GM23248 (cell line): ENCODE measurements at regions not wholly inside any gene's neighbourhood (a gene's known extent, or its start where the extent isn't known, plus 50 kb on each side); places are given as distances from the start of the nearest gene placed in this dataset.

Experiments
- DNase-seq: peaks from one replicate; pipeline ENCODE4 v3.0.0-alpha.2; 2015
- H2AFZ ChIP-seq: fragments of 200-600 bp; sonication (generic); 2 replicates; pipeline ENCODE4 v1.6.1; 2016; ENCODE audit warnings: antibody characterized with exemption
- H3F3A ChIP-seq: fragments of 200-600 bp; sonication (generic); 2 replicates; pipeline ENCODE4 v1.6.1; 2016; ENCODE audit warnings: mild to moderate bottlenecking, antibody characterized with exemption, mixed run types; ENCODE audit not compliant: insufficient read depth
- H3K27ac ChIP-seq: fragments of 200-600 bp; sonication (generic); 2 replicates; pipeline ENCODE4 v1.5.1; 2016; ENCODE audit warnings: mild to moderate bottlenecking
- H3K27me3 ChIP-seq: fragments of 200-600 bp; sonication (generic); replicated peaks from 2 replicates; pipeline ENCODE4 v1.6.1; 2016; ENCODE audit warnings: mild to moderate bottlenecking; ENCODE audit not compliant: insufficient read depth
- H3K36me3 ChIP-seq: fragments of 200-600 bp; sonication (generic); 2 replicates; pipeline ENCODE4 v1.6.1; 2016; ENCODE audit warnings: low read depth, mild to moderate bottlenecking
- H3K4me1 ChIP-seq: fragments of 200-600 bp; sonication (generic); 2 replicates; pipeline ENCODE4 v1.6.1; 2016; ENCODE audit warnings: mild to moderate bottlenecking; ENCODE audit not compliant: insufficient read depth
- H3K4me2 ChIP-seq: fragments of 200-600 bp; sonication (generic); one replicate; pipeline ENCODE4 v1.6.1; 2016; ENCODE audit warnings: mild to moderate bottlenecking; ENCODE audit not compliant: unreplicated experiment
- H3K4me3 ChIP-seq: fragments of 200-600 bp; sonication (generic); 2 replicates; pipeline ENCODE4 v1.5.1; 2016; ENCODE audit warnings: mild to moderate bottlenecking
- H3K79me2 ChIP-seq: fragments of 200-600 bp; sonication (generic); 2 replicates; pipeline ENCODE4 v1.6.1; 2016; ENCODE audit warnings: mild to moderate bottlenecking; ENCODE audit not compliant: insufficient read depth
- H3K9ac ChIP-seq: fragments of 200-600 bp; sonication (generic); 2 replicates; pipeline ENCODE4 v1.6.1; 2016; ENCODE audit warnings: mild to moderate bottlenecking
- H3K9me2 ChIP-seq: fragments of 200-600 bp; sonication (generic); 2 replicates; pipeline ENCODE4 v1.6.1; 2016; ENCODE audit warnings: mixed run types, mild to moderate bottlenecking, moderate library complexity; ENCODE audit not compliant: insufficient read depth
- H3K9me3 ChIP-seq: fragments of 200-600 bp; sonication (generic); one replicate; pipeline ENCODE4 v1.6.1; 2017; ENCODE audit warnings: low read depth
- H4K20me1 ChIP-seq: fragments of 200-600 bp; sonication (generic); 2 replicates; pipeline ENCODE4 v1.6.0; 2016; ENCODE audit not compliant: insufficient read depth
- EZH2 ChIP-seq: fragments of 200-600 bp; sonication (generic); IDR thresholded peaks from 2 replicates; pipeline ENCODE4 v1.6.1; 2018; ENCODE audit warnings: antibody characterized with exemption, mild to moderate bottlenecking; ENCODE audit not compliant: insufficient read depth, poor library complexity, severe bottlenecking
- EZH2phosphoT487 ChIP-seq: fragments of 200-600 bp; sonication (generic); IDR thresholded peaks from 2 replicates; pipeline ENCODE4 v1.6.1; 2018; ENCODE audit warnings: antibody characterized with exemption, moderate library complexity, mild to moderate bottlenecking, low read depth; ENCODE audit not compliant: insufficient read depth
- WGBS, 2 experiments: methylation state at CpG; one replicate each; pipeline ENCODE4 v1.1.6; 2015 to 2017; ENCODE audit warnings: low lambda C conversion rate in 2 of 2, low coverage in 1 of 2; ENCODE audit errors: missing lambda C conversion rate in 2 of 2; 5-methylcytosine and 5-hydroxymethylcytosine counted together
- in situ Hi-C: fragments of 300-500 bp; cut with MboI; formaldehyde crosslinking; loops from 2 replicates; pipeline ENCODE4 v1.15.0; 2020

- Histone ChIP-seq H3K4me2 (peak overlapping the region; percentile 48), H4K20me1 (no peaks in the 10 kb centered on the region), H3K79me2 (no peaks in the 10 kb centered on the region), H2AFZ (0 out of 2 replicates have a peak overlapping the region, but pooled peaks have one; percentile 1), H3K9me3 (no peaks in the 10 kb centered on the region), H3K36me3 (no peaks in the 10 kb centered on the region), H3K27me3 (no peaks in the 10 kb centered on the region), H3K27ac (peak overlapping the region; percentile 76), H3K4me3 (peak overlapping the region; percentile 37), H3K4me1 (peaks cover 71% of the 10 kb centered on the region), H3K9me2 (no peaks in the 10 kb centered on the region), H3K9ac (0 out of 2 replicates have a peak overlapping the region, but pooled peaks have one; percentile 11), H3F3A (peaks cover 48% of the 10 kb centered on the region)
- in situ Hi-C loops, result no loop called here
- peak; percentile 85 for DNase-seq
- TF ChIP-seq EZH2phosphoT487 (no peak), EZH2 (no peak)
- 0% methylated on average over 2 of the region's 2 CpGs for WGBS, 2 experiments
Measured at GRCh38 chr2:144084114-144084661, 435.7 kb downstream of the ZEB2 start.

- peak overlapping the region; percentile 48 for H3K4me2 ChIP-seq
- 0 out of 2 replicates have a peak overlapping the region, but pooled peaks have one; percentile 11 for H3K9ac ChIP-seq
- peaks cover 48% of the 10 kb centered on the region for H3F3A ChIP-seq
- TF ChIP-seq EZH2 (no peak), EZH2phosphoT487 (no peak)
- DNase-seq, result peak; percentile 94
- peaks cover 81% of the 10 kb centered on the region for H3K4me1 ChIP-seq
- no peaks in the 10 kb centered on the region for H3K27me3 ChIP-seq
- H4K20me1 ChIP-seq, result no peaks in the 10 kb centered on the region
- no peaks in the 10 kb centered on the region for H3K79me2 ChIP-seq
- no peaks in the 10 kb centered on the region for H3K9me2 ChIP-seq
- H3K9me3 ChIP-seq, result no peaks in the 10 kb centered on the region
- no peak overlapping the region for H2AFZ ChIP-seq
- H3K36me3 ChIP-seq, result no peaks in the 10 kb centered on the region
- peak overlapping the region; percentile 76 for H3K27ac ChIP-seq
- 29 to 33% methylated on average over 1 of the region's 1 CpG for WGBS, 2 experiments
- in situ Hi-C loops, result no loop called here
- 0 out of 2 replicates have a peak overlapping the region, but pooled peaks have one; percentile 37 for H3K4me3 ChIP-seq
Measured at GRCh38 chr2:144083211-144083610, 436.7 kb downstream of the ZEB2 start.

GRCh38 chr2:144082777-144083176, 437.1 kb downstream of the ZEB2 start:
- Histone ChIP-seq H3K27ac (peak overlapping the region; percentile 76), H3K4me3 (no peak overlapping the region), H3K36me3 (no peaks in the 10 kb centered on the region), H3K27me3 (no peaks in the 10 kb centered on the region), H3K9ac (no peak overlapping the region), H3K79me2 (no peaks in the 10 kb centered on the region), H3K9me2 (no peaks in the 10 kb centered on the region), H3K9me3 (no peaks in the 10 kb centered on the region), H3K4me1 (peaks cover 85% of the 10 kb centered on the region), H3F3A (peaks cover 48% of the 10 kb centered on the region), H3K4me2 (peak overlapping the region; percentile 48), H2AFZ (no peak overlapping the region), H4K20me1 (no peaks in the 10 kb centered on the region)
- no peak for DNase-seq
- TF ChIP-seq EZH2phosphoT487 (no peak), EZH2 (no peak)
- WGBS, 2 experiments, result 94 to 97% methylated on average over 3 of the region's 3 CpGs
- in situ Hi-C loops, result no loop called here

GRCh38 chr2:144082327-144082726, 437.6 kb downstream of the ZEB2 start:
- Histone ChIP-seq H3K36me3 (no peaks in the 10 kb centered on the region), H3K9ac (no peak overlapping the region), H3K4me3 (no peak overlapping the region), H2AFZ (no peak overlapping the region), H3K9me3 (no peaks in the 10 kb centered on the region), H3K9me2 (no peaks in the 10 kb centered on the region), H3K27me3 (no peaks in the 10 kb centered on the region), H3K4me1 (peaks cover 85% of the 10 kb centered on the region), H3K79me2 (no peaks in the 10 kb centered on the region), H3F3A (peaks cover 47% of the 10 kb centered on the region), H3K4me2 (no peak overlapping the region), H3K27ac (peak overlapping the region; percentile 76; the same call in 1 of the 2 replicates), H4K20me1 (no peaks in the 10 kb centered on the region)
- in situ Hi-C loops, result no loop called here
- TF ChIP-seq EZH2 (no peak), EZH2phosphoT487 (no peak)
- DNase-seq, result no peak
